ENCODE measurements at regions not wholly inside any gene's neighbourhood (a gene's known extent, or its start where the extent isn't known, plus 50 kb on each side); places are given as distances from the start of the nearest gene placed in this dataset.

DNA sequence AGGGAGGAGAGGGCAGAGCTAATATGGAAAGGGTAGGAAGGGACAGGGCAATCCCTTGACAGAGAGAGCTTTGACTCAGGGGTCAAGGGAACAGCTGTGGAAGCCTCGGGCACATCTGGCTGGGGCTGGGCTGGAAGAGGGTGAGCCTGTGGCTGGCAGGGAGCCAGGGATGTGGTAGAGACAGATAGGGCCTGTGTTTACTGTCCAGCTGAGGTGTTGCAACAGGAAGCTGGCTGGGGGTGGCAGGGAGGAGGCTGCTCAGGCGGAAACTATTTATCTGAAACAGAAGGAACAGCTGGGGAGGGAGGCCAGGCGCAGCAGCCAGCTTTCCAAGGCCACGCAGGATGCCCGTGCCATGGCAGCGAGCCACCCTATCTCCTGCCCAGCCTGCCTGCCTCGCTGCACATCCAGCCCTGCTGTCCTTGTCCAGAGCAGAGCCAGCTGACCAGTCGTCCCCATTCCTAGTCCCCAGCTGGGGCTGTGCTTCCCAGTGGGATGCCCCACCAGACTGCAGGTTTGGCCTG is 264.7 kb downstream of the CYP26B1 start (continued):
- TF ChIP-seq, protein P1, sequence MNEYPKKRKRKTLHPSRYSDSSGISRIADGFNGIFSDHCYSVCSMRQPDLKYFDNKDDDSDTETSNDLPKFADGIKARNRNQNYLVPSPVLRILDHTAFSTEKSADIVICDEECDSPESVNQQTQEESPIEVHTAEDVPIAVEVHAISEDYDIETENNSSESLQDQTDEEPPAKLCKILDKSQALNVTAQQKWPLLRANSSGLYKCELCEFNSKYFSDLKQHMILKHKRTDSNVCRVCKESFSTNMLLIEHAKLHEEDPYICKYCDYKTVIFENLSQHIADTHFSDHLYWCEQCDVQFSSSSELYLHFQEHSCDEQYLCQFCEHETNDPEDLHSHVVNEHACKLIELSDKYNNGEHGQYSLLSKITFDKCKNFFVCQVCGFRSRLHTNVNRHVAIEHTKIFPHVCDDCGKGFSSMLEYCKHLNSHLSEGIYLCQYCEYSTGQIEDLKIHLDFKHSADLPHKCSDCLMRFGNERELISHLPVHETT (CRISPR knock-in tag; conservative IDR thresholded peaks at IDR 0.05), result 0 out of 2 replicates have a peak, but pooled peaks have one; percentile 40
- TF ChIP-seq, protein P2, sequence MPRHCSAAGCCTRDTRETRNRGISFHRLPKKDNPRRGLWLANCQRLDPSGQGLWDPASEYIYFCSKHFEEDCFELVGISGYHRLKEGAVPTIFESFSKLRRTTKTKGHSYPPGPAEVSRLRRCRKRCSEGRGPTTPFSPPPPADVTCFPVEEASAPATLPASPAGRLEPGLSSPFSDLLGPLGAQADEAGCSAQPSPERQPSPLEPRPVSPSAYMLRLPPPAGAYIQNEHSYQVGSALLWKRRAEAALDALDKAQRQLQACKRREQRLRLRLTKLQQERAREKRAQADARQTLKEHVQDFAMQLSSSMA (CRISPR knock-in tag; IDR thresholded peaks at IDR 0.05), result peak; percentile 72; the same call in 1 of the 2 replicates
- TF ChIP-seq MBD4 (IDR thresholded peaks at IDR 0.05; ENCODE audit: borderline replicate concordance, low read length) (no peak), ARNT (IDR thresholded peaks at IDR 0.05) (no peak), YY1 (IDR thresholded peaks at IDR 0.05; ENCODE audit: insufficient read depth, insufficient replicate concordance, low read depth, low read length) (peak; percentile 76), ARNT2 (CRISPR knock-in tag; IDR thresholded peaks at IDR 0.05; ENCODE audit: low read depth) (peak; percentile 80; the same call in 1 of the 2 replicates), PITX1 (CRISPR knock-in tag; IDR thresholded peaks at IDR 0.05) (peak; percentile 78), HNRNPK (IDR thresholded peaks at IDR 0.05; ENCODE audit: low read depth, low read length, poor library complexity, severe bottlenecking) (no peak), MIER3 (CRISPR knock-in tag; IDR thresholded peaks at IDR 0.05; ENCODE audit: borderline replicate concordance) (peak; percentile 99; the same call in 1 of the 2 replicates), ZNF337 (CRISPR knock-in tag; IDR thresholded peaks at IDR 0.05; ENCODE audit: borderline replicate concordance, low read depth) (peak; percentile 79; the same call in 1 of the 2 replicates), SALL1 (CRISPR knock-in tag; IDR thresholded peaks at IDR 0.05) (peak; percentile 98), MYPOP (CRISPR knock-in tag; IDR thresholded peaks at IDR 0.05) (peak; percentile 87; the same call in 1 of the 2 replicates), GABPA (IDR thresholded peaks at IDR 0.05; ENCODE audit: low read depth, low read length) (peak; percentile 67), GABPA (CRISPR knock-in tag; IDR thresholded peaks at IDR 0.05; ENCODE audit: low read depth) (peak; percentile 90), ZNF441 (CRISPR knock-in tag; IDR thresholded peaks at IDR 0.05; ENCODE audit: borderline replicate concordance) (peak; percentile 74; the same call in 1 of the 2 replicates), ZNF552 (CRISPR knock-in tag; IDR thresholded peaks at IDR 0.05; ENCODE audit: borderline replicate concordance) (no peak), RARG (CRISPR knock-in tag; IDR thresholded peaks at IDR 0.05; ENCODE audit: low read depth) (no peak), ELF1 (CRISPR knock-in tag; IDR thresholded peaks at IDR 0.05) (peak; percentile 64), ZFP37 (CRISPR knock-in tag; IDR thresholded peaks at IDR 0.05; ENCODE audit: borderline replicate concordance) (peak; percentile 63; the same call in 1 of the 2 replicates)
- TF ChIP-seq, protein P3, sequence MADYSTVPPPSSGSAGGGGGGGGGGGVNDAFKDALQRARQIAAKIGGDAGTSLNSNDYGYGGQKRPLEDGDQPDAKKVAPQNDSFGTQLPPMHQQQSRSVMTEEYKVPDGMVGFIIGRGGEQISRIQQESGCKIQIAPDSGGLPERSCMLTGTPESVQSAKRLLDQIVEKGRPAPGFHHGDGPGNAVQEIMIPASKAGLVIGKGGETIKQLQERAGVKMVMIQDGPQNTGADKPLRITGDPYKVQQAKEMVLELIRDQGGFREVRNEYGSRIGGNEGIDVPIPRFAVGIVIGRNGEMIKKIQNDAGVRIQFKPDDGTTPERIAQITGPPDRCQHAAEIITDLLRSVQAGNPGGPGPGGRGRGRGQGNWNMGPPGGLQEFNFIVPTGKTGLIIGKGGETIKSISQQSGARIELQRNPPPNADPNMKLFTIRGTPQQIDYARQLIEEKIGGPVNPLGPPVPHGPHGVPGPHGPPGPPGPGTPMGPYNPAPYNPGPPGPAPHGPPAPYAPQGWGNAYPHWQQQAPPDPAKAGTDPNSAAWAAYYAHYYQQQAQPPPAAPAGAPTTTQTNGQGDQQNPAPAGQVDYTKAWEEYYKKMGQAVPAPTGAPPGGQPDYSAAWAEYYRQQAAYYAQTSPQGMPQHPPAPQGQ (CRISPR knock-in tag; IDR thresholded peaks at IDR 0.05; ENCODE audit: borderline replicate concordance), result peak; percentile 87; the same call in 1 of the 2 replicates
- TF ChIP-seq, protein P4, sequence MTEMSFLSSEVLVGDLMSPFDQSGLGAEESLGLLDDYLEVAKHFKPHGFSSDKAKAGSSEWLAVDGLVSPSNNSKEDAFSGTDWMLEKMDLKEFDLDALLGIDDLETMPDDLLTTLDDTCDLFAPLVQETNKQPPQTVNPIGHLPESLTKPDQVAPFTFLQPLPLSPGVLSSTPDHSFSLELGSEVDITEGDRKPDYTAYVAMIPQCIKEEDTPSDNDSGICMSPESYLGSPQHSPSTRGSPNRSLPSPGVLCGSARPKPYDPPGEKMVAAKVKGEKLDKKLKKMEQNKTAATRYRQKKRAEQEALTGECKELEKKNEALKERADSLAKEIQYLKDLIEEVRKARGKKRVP (CRISPR knock-in tag; IDR thresholded peaks at IDR 0.05), result peak in 1 of 2 experiments; percentile 83; a peak in 2 of 4 replicates
- TF ChIP-seq, protein P5, sequence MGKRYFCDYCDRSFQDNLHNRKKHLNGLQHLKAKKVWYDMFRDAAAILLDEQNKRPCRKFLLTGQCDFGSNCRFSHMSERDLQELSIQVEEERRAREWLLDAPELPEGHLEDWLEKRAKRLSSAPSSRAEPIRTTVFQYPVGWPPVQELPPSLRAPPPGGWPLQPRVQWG (CRISPR knock-in tag; IDR thresholded peaks at IDR 0.05; ENCODE audit: borderline replicate concordance, low read depth), result no peak
- TF ChIP-seq, protein P6, sequence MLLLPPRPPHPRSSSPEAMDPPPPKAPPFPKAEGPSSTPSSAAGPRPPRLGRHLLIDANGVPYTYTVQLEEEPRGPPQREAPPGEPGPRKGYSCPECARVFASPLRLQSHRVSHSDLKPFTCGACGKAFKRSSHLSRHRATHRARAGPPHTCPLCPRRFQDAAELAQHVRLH (CRISPR knock-in tag; IDR thresholded peaks at IDR 0.05; ENCODE audit: borderline replicate concordance, low read depth), result peak; percentile 62; the same call in 1 of the 2 replicates

Measured in HepG2 (cell line).